Ovary (tissue), 3 donors: ENCODE measurements at regions not wholly inside any gene's neighbourhood (a gene's known extent, or its start where the extent isn't known, plus 50 kb on each side); places are given as distances from the start of the nearest gene placed in this dataset.
"Not testable (repeated sequence)": the region's sequence is repeated elsewhere in the genome, so short reads cannot be mapped to it uniquely, and the experiment has no call there.

Experiments
- CTCF ChIP-seq, 3 donors: fragments of 450-650 bp in 2 of 3; fragments of 200-600 bp in 1 of 3; IDR thresholded peaks; one replicate each; pipeline versions ENCODE4 v1.5.1 to v1.8.0; 2016 to 2022; ENCODE audit warnings: antibody characterized with exemption in 3 of 3, mild to moderate bottlenecking in 1 of 3
- EP300 ChIP-seq: sonication (generic); formaldehyde crosslinking; IDR thresholded peaks from one replicate; pipeline ENCODE4 v1.6.1; 2017; ENCODE audit warnings: antibody characterized with exemption
- donor health status: DM: no; HTN: no; CAD: no.

DNA sequence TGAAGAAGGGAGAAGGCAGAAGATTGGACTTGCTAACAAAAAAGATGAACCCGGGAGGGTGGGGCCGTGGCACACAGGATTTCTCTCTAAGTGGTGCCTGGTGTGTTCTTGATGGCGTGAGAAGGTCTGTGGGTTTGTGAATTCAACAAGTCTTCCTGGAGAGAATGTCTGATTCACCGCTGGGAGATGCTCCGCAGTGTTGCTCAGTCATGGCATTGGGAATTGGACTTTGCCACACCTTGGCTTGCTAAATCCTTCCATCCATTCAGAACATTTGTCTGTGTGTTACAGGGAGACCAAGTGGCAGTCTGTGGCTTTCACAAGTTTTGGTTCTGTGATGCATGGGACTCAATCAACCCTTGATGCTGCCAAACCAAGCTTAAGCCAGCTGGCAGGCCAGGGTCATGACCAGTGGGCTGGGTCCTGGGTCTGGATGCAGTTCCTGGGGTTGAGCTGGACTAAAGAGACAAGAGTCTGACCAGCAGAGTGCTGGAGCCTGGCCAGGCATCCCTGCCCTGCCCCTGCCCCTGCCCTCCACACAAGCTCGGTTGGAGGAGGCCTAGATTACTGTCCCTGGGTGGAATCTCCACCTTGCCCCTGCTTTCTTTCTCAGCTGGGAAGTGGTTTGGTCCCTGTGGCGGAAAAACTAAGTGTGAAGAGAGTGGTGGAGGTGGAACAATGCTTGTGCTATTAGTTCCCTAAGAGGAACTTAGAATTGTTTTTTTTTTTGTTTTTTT is 3073.7 kb downstream of the RPIA start:
- not testable (repeated sequence) for TF ChIP-seq CTCF (IDR thresholded peaks at IDR 0.05); EP300
